Omental fat pad (tissue), 3 donors: ENCODE measurements at regions not wholly inside any gene's neighbourhood (a gene's known extent, or its start where the extent isn't known, plus 50 kb on each side); places are given as distances from the start of the nearest gene placed in this dataset.
A peak's percentile ranks its signal among the peaks of the same experiment; 100 is the strongest.

Source experiments
- ATAC-seq: fragments of 150-250 bp; one replicate; pipeline ENCODE4 v1.9.1; 2016; ENCODE audit warnings: mild to moderate bottlenecking, moderate library complexity; ENCODE audit not compliant: low FRiP score
- DNase-seq: peaks from one replicate; pipeline ENCODE4 v3.0.0-alpha.2; 2019; ENCODE audit warnings: low spot score
- TF ChIP-seq, protein P1 (sequence below), 3 donors: fragments of 450-650 bp; IDR thresholded peaks; one replicate each; pipeline ENCODE4 v1.5.1; 2016 to 2017; ENCODE audit warnings: antibody characterized with exemption in 3 of 3, mild to moderate bottlenecking in 3 of 3, moderate library complexity in 2 of 3

GRCh38 chr3:66133853-66134445 lies 86.9 kb upstream of the SLC25A26 start:
- TF ChIP-seq, protein P1, sequence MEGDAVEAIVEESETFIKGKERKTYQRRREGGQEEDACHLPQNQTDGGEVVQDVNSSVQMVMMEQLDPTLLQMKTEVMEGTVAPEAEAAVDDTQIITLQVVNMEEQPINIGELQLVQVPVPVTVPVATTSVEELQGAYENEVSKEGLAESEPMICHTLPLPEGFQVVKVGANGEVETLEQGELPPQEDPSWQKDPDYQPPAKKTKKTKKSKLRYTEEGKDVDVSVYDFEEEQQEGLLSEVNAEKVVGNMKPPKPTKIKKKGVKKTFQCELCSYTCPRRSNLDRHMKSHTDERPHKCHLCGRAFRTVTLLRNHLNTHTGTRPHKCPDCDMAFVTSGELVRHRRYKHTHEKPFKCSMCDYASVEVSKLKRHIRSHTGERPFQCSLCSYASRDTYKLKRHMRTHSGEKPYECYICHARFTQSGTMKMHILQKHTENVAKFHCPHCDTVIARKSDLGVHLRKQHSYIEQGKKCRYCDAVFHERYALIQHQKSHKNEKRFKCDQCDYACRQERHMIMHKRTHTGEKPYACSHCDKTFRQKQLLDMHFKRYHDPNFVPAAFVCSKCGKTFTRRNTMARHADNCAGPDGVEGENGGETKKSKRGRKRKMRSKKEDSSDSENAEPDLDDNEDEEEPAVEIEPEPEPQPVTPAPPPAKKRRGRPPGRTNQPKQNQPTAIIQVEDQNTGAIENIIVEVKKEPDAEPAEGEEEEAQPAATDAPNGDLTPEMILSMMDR (IDR thresholded peaks at IDR 0.05), result no peak
- ATAC-seq, result no peak
- no peak for DNase-seq

DNA sequence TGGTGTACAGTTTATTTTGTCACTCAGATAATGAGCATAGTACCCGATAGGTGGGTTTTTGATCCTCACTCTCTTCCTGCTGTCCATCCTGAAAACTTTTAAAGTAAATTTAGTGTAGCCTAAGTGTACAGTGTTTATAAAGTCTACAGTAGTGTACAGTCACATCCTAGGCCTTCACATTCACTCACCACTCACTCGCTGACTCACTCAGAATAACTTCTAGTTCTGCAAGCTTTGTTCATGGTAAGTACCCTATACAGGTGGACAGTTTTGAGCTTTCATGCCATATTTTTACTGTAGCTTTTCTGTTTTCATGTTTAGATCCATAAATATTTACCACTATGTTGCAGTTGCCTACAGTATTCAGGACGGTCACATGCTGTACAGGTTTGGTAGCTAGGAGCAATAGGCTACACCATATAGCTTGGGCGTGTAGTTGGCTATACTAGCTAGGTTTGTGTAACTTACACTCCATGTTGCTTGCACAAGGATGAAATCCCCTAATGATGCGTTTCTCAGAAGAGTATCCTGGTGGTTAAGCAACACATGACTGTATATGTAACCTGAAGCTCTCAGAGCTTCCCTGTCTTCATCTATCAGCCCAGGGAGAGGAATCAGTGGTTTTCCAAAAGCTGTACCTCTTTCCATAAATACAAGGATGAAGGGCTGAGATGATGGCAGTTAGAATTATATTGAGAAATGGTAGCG lies 87.6 kb upstream of the SLC25A26 start:
- DNase-seq (no peak), ATAC-seq (no peak)
- TF ChIP-seq, protein P1 (IDR thresholded peaks at IDR 0.05), result no peak

DNA sequence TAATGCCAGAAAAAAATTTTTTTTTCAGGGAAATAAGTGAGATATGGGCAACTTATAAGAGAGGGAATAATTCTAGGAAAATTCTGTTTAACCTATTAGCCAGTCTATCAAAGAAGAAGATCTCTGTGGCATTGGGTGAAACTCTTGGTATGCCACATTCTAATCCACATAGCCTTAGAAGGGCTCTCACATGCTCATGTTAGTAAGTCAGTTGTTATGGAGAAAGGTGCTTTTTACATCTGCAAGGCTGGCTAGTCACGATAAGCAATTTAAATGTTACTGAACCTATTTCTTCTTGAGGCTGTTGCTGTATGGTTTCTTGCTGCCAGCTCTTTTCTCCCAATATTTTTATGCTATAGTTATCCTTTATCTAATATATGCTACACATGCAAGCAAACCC lies 89.9 kb upstream of the MAGI1 start:
- DNase-seq, result no peak
- no peak for ATAC-seq
- TF ChIP-seq, protein P1 (IDR thresholded peaks at IDR 0.05), result no peak

DNA sequence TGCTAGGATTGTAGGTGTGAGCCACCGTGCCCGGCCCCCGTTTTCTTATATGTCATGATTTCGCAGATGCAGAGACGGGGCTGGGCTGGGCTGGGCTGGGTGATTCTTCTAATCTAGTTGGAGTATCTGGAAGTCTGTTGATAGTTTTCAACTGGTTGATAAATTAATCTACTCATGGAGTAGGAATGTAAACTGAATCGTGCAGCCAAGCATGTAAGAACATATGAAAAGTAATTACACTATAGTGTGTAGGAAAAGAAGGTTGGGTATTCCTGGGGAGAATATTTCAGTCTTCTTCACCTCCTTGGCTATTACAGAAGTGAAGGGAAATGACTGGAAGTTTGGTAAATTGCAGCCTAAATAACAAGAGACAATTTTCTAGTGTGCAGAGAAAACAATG lies 82.6 kb upstream of the MAGI1 start:
- ATAC-seq, result no peak
- TF ChIP-seq, protein P1 (IDR thresholded peaks at IDR 0.05), result no peak
- no peak for DNase-seq

DNA sequence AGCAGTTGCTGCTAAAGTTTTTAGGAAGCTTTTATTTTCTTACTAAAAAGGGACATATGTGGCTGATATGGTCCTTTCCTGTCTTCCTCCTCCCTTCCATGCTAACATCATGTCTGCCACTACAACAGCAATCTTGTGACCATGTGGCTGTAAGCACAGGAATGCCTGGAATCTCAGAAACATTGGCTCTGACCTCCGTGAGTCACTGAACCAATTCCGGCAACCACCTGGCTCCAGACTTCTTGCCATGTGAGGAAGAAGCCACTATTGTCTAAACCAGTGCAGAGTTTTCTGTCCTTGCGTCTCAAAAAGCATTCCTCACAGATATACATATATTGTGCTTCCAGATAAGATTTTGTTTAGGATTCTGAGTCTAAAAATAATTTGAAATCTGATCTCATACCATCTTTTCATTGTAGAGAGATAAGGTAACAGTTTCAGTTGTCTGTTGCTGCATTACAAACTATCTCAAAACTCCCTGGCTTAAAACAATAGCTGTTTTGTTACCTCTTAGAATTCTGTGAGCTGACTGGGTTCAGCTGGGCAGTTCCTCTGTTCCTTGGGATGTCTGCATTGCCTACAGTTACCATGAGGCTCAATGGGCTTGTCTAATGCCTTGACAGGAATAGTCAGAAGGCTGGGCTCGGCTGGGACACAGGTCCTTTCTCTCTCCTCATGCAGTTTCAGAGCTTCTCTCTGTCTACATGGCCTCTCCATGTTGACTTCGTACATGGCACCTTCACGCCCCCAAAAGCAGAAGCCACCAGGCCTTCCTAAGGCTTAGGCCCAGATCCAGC lies 77.3 kb upstream of the MAGI1 start:
- no peak for DNase-seq
- ATAC-seq, result peak; percentile 88
- TF ChIP-seq, protein P1 (IDR thresholded peaks at IDR 0.05), result no peak

- ATAC-seq, result no peak
- DNase-seq, result no peak
- TF ChIP-seq, protein P1 (IDR thresholded peaks at IDR 0.05), result no peak
These were observed 74.8 kb upstream of the MAGI1 start for GRCh38 chr3:66113542-66113941.
